C4-2B (cell line): ENCODE measurements at regions not wholly inside any gene's neighbourhood (a gene's known extent, or its start where the extent isn't known, plus 50 kb on each side); places are given as distances from the start of the nearest gene placed in this dataset.

Experiments
- H3K27ac ChIP-seq: fragments of 450-650 bp; 2 replicates; pipeline ENCODE4 v1.5.1; 2017
- ZFX ChIP-seq: fragments of 450-650 bp; IDR thresholded peaks from 2 replicates; pipeline ENCODE4 v1.6.1; 2017
- TF ChIP-seq, protein P1 (sequence below): fragments of 450-650 bp; conservative IDR thresholded peaks from 2 replicates; pipeline ENCODE4 v1.5.1; 2017; ENCODE audit warnings: mild to moderate bottlenecking

- TF ChIP-seq, protein P1, sequence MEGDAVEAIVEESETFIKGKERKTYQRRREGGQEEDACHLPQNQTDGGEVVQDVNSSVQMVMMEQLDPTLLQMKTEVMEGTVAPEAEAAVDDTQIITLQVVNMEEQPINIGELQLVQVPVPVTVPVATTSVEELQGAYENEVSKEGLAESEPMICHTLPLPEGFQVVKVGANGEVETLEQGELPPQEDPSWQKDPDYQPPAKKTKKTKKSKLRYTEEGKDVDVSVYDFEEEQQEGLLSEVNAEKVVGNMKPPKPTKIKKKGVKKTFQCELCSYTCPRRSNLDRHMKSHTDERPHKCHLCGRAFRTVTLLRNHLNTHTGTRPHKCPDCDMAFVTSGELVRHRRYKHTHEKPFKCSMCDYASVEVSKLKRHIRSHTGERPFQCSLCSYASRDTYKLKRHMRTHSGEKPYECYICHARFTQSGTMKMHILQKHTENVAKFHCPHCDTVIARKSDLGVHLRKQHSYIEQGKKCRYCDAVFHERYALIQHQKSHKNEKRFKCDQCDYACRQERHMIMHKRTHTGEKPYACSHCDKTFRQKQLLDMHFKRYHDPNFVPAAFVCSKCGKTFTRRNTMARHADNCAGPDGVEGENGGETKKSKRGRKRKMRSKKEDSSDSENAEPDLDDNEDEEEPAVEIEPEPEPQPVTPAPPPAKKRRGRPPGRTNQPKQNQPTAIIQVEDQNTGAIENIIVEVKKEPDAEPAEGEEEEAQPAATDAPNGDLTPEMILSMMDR, result no peak
- TF ChIP-seq ZFX, result no peak
- no peak overlapping the region for H3K27ac ChIP-seq
These were observed 183.8 kb upstream of the NTM start for GRCh38 chr11:131186629-131187101.

DNA sequence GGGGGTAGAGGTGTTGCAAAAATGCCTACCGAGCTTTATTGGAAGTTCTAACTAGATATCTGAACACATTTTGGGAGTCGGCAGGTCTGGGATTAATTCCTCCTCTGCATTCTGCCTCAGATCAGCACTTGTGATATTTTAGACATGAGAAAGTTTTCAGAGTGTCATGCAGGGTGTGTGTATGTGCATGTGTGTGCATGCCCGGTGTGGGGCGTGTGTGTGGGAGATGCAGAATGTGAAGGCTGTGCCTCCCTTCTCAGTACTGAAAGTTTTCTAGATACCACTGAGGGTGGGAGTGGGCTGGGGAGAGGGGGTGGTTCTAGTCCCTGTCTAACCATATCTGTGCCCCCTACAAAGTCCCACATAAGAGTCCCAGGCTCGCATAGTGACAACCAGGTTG is 180.0 kb upstream of the NTM start:
- no peak overlapping the region for H3K27ac ChIP-seq
- no peak for TF ChIP-seq ZFX
- TF ChIP-seq, protein P1, result no peak

DNA sequence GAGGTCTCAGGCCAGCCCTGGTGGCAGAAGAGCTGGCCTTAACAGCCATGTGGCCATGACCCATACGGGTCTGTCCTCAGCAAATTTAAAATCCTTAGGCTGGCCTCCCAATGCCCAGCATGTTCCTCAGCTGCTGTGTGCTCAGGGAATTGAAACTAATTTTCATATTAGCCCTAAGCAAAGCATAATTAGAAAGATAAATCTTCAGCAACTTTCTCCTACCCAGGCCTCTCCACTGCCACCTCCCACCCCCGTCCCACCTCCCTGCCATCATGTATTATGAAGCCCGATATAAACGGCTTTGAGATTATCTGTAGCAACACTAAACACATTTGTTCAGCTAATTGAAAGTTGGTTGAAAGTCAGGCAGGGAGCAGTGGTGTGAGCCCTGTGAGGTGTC is 178.8 kb upstream of the NTM start:
- no peak overlapping the region for H3K27ac ChIP-seq
- TF ChIP-seq ZFX, result no peak
- TF ChIP-seq, protein P1, result no peak

DNA sequence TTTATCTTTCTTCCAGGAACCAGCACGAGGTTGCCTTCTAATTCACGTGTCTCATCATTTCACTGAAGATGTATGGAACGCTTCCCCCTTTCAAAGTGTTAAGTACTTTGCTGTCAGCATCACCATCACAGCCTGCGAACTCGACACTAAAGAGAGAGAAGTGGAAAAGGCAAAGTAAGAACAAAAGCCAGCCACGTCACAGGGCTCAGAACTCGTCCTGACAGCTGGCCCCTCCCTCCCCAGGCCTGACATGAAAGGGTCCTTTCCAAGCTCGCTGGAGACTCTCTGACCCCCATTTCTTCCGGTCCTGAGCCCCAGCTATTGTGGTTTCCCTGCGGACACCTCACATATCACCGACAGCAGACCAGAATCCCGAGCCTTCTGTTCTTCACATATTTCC is 177.8 kb upstream of the NTM start:
- no peak overlapping the region for H3K27ac ChIP-seq
- TF ChIP-seq, protein P1, result no peak
- TF ChIP-seq ZFX, result no peak

DNA sequence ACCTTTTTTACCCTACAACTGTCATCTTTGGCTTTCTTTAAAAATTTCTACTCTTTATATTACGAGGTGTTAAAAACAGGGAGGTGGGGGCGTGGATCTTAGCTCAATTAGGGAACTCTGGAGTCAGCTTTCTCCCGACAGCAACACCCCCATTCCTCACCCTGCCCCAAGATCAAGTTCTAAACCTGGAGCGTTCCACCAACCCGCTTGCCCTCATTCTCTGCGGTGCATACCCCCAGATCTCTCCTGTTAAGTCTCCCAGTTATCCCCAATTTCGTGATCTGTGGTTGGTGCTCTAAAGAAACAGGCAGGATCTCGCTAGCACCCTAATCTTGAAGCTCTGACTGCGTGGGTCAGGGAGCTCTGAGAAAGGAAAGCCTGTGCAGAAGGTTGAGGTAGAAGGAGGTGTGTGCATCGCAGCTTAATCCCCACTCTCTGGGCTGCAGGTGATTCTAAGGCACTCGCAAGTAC is 177.3 kb upstream of the NTM start:
- TF ChIP-seq, protein P1, result no peak
- no peak for TF ChIP-seq ZFX
- H3K27ac ChIP-seq, result no peak overlapping the region

DNA sequence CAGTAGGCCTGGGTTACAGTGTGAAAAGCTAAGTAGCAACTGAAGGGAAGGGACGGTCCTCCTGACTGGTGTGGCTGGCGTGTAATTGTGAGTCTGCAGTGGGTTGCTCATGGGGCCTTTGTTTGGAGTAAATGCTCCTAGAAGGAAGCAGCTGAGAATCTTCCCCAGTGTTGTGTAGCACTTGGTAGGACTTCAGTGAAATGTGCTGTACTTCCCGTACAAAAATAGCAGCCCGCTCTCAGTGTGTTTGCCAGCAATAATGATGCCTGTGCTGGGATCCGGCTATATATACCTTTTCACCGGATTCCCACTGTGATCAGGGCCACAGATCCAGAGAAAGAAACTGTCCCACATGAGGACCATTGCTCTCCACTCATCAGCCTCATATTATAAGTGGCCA is 175.7 kb upstream of the NTM start:
- TF ChIP-seq ZFX, result no peak
- TF ChIP-seq, protein P1, result no peak
- no peak overlapping the region for H3K27ac ChIP-seq

- TF ChIP-seq ZFX, result no peak
- TF ChIP-seq, protein P1, result no peak
- no peak overlapping the region for H3K27ac ChIP-seq
These were observed 174.5 kb upstream of the NTM start for GRCh38 chr11:131195661-131196517.
